ENCODE measurements at regions not wholly inside any gene's neighbourhood (a gene's known extent, or its start where the extent isn't known, plus 50 kb on each side); places are given as distances from the start of the nearest gene placed in this dataset.

DNA sequence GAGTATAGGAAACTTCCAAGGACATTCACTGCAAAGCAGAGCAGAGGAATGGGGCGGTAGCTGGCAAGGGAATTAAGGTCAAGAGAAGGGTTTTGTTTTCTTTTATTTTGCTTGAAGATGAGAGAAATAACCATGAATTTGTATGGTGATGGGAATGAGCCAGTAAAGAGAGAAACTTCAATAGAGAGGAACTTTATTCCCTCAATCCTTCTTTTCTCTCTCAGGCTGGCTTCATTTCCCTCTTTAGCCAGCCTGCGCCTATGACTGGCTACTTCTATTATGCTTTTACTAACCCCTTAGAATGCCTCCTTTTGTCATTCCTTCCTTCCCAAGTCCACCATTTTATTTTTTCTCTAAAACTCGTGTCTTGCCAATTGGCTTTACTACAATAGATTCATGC is 101.4 kb upstream of the CEP85L start:
- WGBS: 91% methylated on average over 3 of the region's 3 CpGs
- Histone ChIP-seq H3K4me1 (ENCODE audit: control insufficient read depth in 4 of 4, insufficient read depth in 4 of 4, low read length in 3 of 4) (peaks cover 0 to 14% (median 6%) of the 10 kb centered on the region in 4 donors), H3K9ac (ENCODE audit: low read depth in 1 of 2, low read length in 2 of 2) (no peak overlapping the region), H3K27me3 (ENCODE audit: control insufficient read depth in 4 of 4, insufficient read depth in 4 of 4, low read length in 3 of 4) (no peaks in the 10 kb centered on the region), H3K27ac (ENCODE audit: low read depth in 1 of 2, low read length in 2 of 2) (no peak overlapping the region), H3K4me3 (ENCODE audit: low read depth in 1 of 3, low read length in 3 of 3) (no peak overlapping the region), H3K36me3 (ENCODE audit: control insufficient read depth in 4 of 4, insufficient read depth in 3 of 4, low read depth in 1 of 4, low read length in 3 of 4) (no peaks in the 10 kb centered on the region), H3K9me3 (ENCODE audit: control insufficient read depth in 4 of 4, low read length in 3 of 4) (no peaks in the 10 kb centered on the region)
- TF ChIP-seq HNF4G (IDR thresholded peaks at IDR 0.05) (no peak), TAF1 (conservative IDR thresholded peaks at IDR 0.05) (no peak), FOXA1 (IDR thresholded peaks at IDR 0.05) (no peak), SP1 (IDR thresholded peaks at IDR 0.05) (no peak), NR2F2 (IDR thresholded peaks at IDR 0.05) (no peak), RAD21 (IDR thresholded peaks at IDR 0.05) (no peak), GABPA (IDR thresholded peaks at IDR 0.05 in 1 of 2, conservative IDR thresholded peaks at IDR 0.05 in 1 of 2) (no peak), JUND (IDR thresholded peaks at IDR 0.05) (no peak), EGR1 (IDR thresholded peaks at IDR 0.05; ENCODE audit: low read depth in 2 of 2) (no peak), REST (IDR thresholded peaks at IDR 0.05) (no peak), YY1 (IDR thresholded peaks at IDR 0.05) (no peak), RXRA (IDR thresholded peaks at IDR 0.05) (no peak), HNF4A (conservative IDR thresholded peaks at IDR 0.05) (no peak), FOXA2 (IDR thresholded peaks at IDR 0.05) (no peak)
- TF ChIP-seq, protein P1, sequence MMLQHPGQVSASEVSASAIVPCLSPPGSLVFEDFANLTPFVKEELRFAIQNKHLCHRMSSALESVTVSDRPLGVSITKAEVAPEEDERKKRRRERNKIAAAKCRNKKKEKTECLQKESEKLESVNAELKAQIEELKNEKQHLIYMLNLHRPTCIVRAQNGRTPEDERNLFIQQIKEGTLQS (IDR thresholded peaks at IDR 0.05): no peak
- TF ChIP-seq, protein P2, sequence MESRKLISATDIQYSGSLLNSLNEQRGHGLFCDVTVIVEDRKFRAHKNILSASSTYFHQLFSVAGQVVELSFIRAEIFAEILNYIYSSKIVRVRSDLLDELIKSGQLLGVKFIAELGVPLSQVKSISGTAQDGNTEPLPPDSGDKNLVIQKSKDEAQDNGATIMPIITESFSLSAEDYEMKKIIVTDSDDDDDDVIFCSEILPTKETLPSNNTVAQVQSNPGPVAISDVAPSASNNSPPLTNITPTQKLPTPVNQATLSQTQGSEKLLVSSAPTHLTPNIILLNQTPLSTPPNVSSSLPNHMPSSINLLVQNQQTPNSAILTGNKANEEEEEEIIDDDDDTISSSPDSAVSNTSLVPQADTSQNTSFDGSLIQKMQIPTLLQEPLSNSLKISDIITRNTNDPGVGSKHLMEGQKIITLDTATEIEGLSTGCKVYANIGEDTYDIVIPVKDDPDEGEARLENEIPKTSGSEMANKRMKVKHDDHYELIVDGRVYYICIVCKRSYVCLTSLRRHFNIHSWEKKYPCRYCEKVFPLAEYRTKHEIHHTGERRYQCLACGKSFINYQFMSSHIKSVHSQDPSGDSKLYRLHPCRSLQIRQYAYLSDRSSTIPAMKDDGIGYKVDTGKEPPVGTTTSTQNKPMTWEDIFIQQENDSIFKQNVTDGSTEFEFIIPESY (IDR thresholded peaks at IDR 0.05): no peak
- TF ChIP-seq, protein P3, sequence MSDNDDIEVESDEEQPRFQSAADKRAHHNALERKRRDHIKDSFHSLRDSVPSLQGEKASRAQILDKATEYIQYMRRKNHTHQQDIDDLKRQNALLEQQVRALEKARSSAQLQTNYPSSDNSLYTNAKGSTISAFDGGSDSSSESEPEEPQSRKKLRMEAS (IDR thresholded peaks at IDR 0.05): no peak
- TF ChIP-seq, protein P4, sequence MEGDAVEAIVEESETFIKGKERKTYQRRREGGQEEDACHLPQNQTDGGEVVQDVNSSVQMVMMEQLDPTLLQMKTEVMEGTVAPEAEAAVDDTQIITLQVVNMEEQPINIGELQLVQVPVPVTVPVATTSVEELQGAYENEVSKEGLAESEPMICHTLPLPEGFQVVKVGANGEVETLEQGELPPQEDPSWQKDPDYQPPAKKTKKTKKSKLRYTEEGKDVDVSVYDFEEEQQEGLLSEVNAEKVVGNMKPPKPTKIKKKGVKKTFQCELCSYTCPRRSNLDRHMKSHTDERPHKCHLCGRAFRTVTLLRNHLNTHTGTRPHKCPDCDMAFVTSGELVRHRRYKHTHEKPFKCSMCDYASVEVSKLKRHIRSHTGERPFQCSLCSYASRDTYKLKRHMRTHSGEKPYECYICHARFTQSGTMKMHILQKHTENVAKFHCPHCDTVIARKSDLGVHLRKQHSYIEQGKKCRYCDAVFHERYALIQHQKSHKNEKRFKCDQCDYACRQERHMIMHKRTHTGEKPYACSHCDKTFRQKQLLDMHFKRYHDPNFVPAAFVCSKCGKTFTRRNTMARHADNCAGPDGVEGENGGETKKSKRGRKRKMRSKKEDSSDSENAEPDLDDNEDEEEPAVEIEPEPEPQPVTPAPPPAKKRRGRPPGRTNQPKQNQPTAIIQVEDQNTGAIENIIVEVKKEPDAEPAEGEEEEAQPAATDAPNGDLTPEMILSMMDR (IDR thresholded peaks at IDR 0.05; ENCODE audit: low read depth, low read length, missing input control): no peak
- no peak for DNase-seq (ENCODE audit: low spot score)

All from liver (tissue), 8 donors.